ENCODE measurements at regions not wholly inside any gene's neighbourhood (a gene's known extent, or its start where the extent isn't known, plus 50 kb on each side); places are given as distances from the start of the nearest gene placed in this dataset.

DNA sequence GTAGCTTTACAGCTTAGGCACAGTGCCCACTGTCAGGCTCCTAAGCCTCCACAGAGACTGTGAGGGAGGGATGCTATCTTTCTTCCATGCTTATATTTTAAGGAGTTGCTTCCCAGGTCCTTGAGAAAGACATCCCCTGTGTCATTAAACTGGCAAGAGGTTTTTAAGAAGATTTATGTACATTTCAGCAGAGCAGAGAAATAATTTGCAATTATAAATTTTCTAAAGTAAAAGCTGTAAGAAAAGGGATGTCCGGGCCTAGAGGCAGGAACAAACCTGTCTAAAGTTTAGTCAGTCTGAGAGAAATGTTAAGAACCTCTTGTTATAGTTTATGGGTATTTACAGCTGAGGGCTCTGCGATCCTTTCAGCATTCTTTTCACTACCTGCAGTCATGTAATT is 716.1 kb downstream of the SLC16A7 start:
- no peak overlapping the region for H2BK5ac ChIP-seq (ENCODE audit: low read depth, low read length)
- H2BK15ac ChIP-seq (ENCODE audit: low read length) = no peak overlapping the region
- H4K5ac ChIP-seq (ENCODE audit: insufficient read length, low read depth, low read length) = no peak overlapping the region
- H2AK5ac ChIP-seq (ENCODE audit: low read depth, low read length) = no peak overlapping the region
- ChIA-PET POLR2A (ENCODE audit: partially characterized antibody) (no interaction called here), CTCF (ENCODE audit: partially characterized antibody) (no interaction called here)
- H3K14ac ChIP-seq (ENCODE audit: insufficient read length) = no peak overlapping the region
- no peak overlapping the region for H3K56ac ChIP-seq (replicated peaks; ENCODE audit: insufficient read length, low read depth, low read length)
- no peak overlapping the region for H4K8ac ChIP-seq (ENCODE audit: extremely low read depth, insufficient read depth, low read length)
- no peaks in the 10 kb centered on the region for H3K4me1 ChIP-seq (replicated peaks in 1 of 4; ENCODE audit: control insufficient read depth in 3 of 4, insufficient read depth in 4 of 4, low read length in 3 of 4)
- 89% methylated on average over 2 of the region's 2 CpGs; no CpG with 5 or more reads in 1 of the 2 experiments for WGBS, 2 experiments (ENCODE audit: extremely low coverage in 1 of 2, insufficient coverage in 1 of 2, insufficient read length in 1 of 2, insufficient replicate concordance in 2 of 2, low coverage in 1 of 2, low lambda C conversion rate in 2 of 2, missing lambda C conversion rate in 1 of 2)
- no peak overlapping the region for H3K23ac ChIP-seq (ENCODE audit: insufficient read length)
- H2AFZ ChIP-seq (ENCODE audit: low read length) = peak overlapping the region; percentile 70; the same call in 1 of the 2 replicates
- no peaks in the 10 kb centered on the region for H3K79me2 ChIP-seq (ENCODE audit: control insufficient read depth in 1 of 2, insufficient read depth in 2 of 2, low read length in 2 of 2)
- H4K91ac ChIP-seq (replicated peaks; ENCODE audit: insufficient read length, low read length) = no peak overlapping the region
- no peak overlapping the region for H3K4ac ChIP-seq (replicated peaks; ENCODE audit: insufficient read length, low read depth, low read length)
- no peaks in the 10 kb centered on the region for H3K36me3 ChIP-seq (ENCODE audit: control insufficient read depth in 2 of 4, insufficient read depth in 4 of 4, low read length in 3 of 4)
- no peak overlapping the region for H3K4me3 ChIP-seq (ENCODE audit: extremely low read depth in 1 of 4, insufficient read depth in 2 of 4, low read depth in 3 of 4, low read length in 4 of 4)
- H2BK20ac ChIP-seq (ENCODE audit: low read length) = no peak overlapping the region
- H4K20me1 ChIP-seq (replicated peaks in 1 of 2; ENCODE audit: control insufficient read depth in 1 of 2, insufficient read depth in 2 of 2, low read length in 2 of 2) = no peaks in the 10 kb centered on the region
- no peak overlapping the region for H2BK120ac ChIP-seq (replicated peaks; ENCODE audit: low read depth, low read length)
- no peaks in the 10 kb centered on the region for H3K9me3 ChIP-seq (ENCODE audit: insufficient read depth in 2 of 2, low read depth in 1 of 2, low read length in 1 of 2)
- DNase-seq (ENCODE audit: low read depth in 1 of 2, low spot score in 2 of 2) = no peak
- no peak overlapping the region for H3K9ac ChIP-seq (replicated peaks in 1 of 4; ENCODE audit: extremely low read depth in 1 of 4, low read depth in 3 of 4, low read length in 3 of 4)
- no peak overlapping the region for H2BK12ac ChIP-seq (ENCODE audit: low read depth, low read length)
- H3K4me2 ChIP-seq (ENCODE audit: insufficient read depth in 1 of 2, low read depth in 2 of 2, low read length in 2 of 2) = no peak overlapping the region
- FAIRE-seq = no peak
- no peak overlapping the region for H3K27ac ChIP-seq (ENCODE audit: low read depth, low read length)
- H3K18ac ChIP-seq (ENCODE audit: extremely low read depth, low read length) = no peak overlapping the region
- no peaks in the 10 kb centered on the region for H3K23me2 ChIP-seq (ENCODE audit: low read depth, low read length)
- no peaks in the 10 kb centered on the region for H3K79me1 ChIP-seq (ENCODE audit: low read depth, low read length)
- no peaks in the 10 kb centered on the region for H3K27me3 ChIP-seq (replicated peaks in 1 of 4; ENCODE audit: control insufficient read depth in 3 of 4, extremely low read depth in 1 of 4, insufficient read depth in 3 of 4, low read length in 3 of 4)
- TF ChIP-seq TEAD4 (IDR thresholded peaks at IDR 0.05; ENCODE audit: low read depth, low read length) (no peak), EGR1 (IDR thresholded peaks at IDR 0.05; ENCODE audit: borderline replicate concordance, low read depth, low read length) (no peak), KDM5A (IDR thresholded peaks at IDR 0.05; ENCODE audit: low read length) (no peak), RXRA (IDR thresholded peaks at IDR 0.05; ENCODE audit: insufficient read depth, low read depth, low read length) (no peak), SRF (IDR thresholded peaks at IDR 0.05; ENCODE audit: low read depth, low read length) (no peak), HDAC2 (IDR thresholded peaks at IDR 0.05; ENCODE audit: borderline replicate concordance in 1 of 2, low read depth in 2 of 2, low read length in 2 of 2) (no peak), KDM1A (IDR thresholded peaks at IDR 0.05; ENCODE audit: borderline replicate concordance, low read length) (no peak), CTBP2 (IDR thresholded peaks at IDR 0.05; ENCODE audit: borderline replicate concordance, insufficient read depth, insufficient read length, low read length) (no peak), POLR2A (IDR thresholded peaks at IDR 0.05; ENCODE audit: control extremely low read depth in 1 of 2, low read depth in 2 of 2, low read length in 2 of 2) (no peak), BRCA1 (IDR thresholded peaks at IDR 0.05; ENCODE audit: low read depth, low read length) (no peak)
- TF ChIP-seq, protein P1, sequence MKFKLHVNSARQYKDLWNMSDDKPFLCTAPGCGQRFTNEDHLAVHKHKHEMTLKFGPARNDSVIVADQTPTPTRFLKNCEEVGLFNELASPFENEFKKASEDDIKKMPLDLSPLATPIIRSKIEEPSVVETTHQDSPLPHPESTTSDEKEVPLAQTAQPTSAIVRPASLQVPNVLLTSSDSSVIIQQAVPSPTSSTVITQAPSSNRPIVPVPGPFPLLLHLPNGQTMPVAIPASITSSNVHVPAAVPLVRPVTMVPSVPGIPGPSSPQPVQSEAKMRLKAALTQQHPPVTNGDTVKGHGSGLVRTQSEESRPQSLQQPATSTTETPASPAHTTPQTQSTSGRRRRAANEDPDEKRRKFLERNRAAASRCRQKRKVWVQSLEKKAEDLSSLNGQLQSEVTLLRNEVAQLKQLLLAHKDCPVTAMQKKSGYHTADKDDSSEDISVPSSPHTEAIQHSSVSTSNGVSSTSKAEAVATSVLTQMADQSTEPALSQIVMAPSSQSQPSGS (IDR thresholded peaks at IDR 0.05; ENCODE audit: low read length) = no peak
